H9 (cell line): ENCODE measurements at regions not wholly inside any gene's neighbourhood (a gene's known extent, or its start where the extent isn't known, plus 50 kb on each side); places are given as distances from the start of the nearest gene placed in this dataset.

Experiments
- DNase-seq: peaks from one replicate; pipeline ENCODE4 v3.0.0-alpha.2; 2017
- H2AFZ ChIP-seq: one replicate; pipeline ENCODE4 v1.6.1; 2013; ENCODE audit warnings: mild to moderate bottlenecking, low read length, control low read depth, moderate library complexity
- H2AK5ac ChIP-seq: 2 replicates; pipeline ENCODE4 v1.6.1; 2013; ENCODE audit warnings: low read length, control low read depth, mixed read lengths; ENCODE audit not compliant: insufficient read length
- H2BK120ac ChIP-seq: one replicate; pipeline ENCODE4 v1.6.1; 2013; ENCODE audit warnings: low read depth, mild to moderate bottlenecking, low read length, control low read depth, inconsistent platforms; ENCODE audit not compliant: poor library complexity, severe bottlenecking
- H2BK12ac ChIP-seq: 2 replicates; pipeline ENCODE4 v1.6.1; 2013; ENCODE audit warnings: low read length, control low read depth, mixed read lengths, low read depth; ENCODE audit not compliant: insufficient read length
- H2BK15ac ChIP-seq: 2 replicates; pipeline ENCODE4 v1.6.1; 2013; ENCODE audit warnings: low read depth, low read length, control low read depth
- H2BK20ac ChIP-seq: one replicate; pipeline ENCODE4 v1.6.1; 2013; ENCODE audit warnings: low read depth, mild to moderate bottlenecking, low read length, control low read depth, inconsistent platforms; ENCODE audit not compliant: poor library complexity, severe bottlenecking
- H2BK5ac ChIP-seq: 2 replicates; pipeline ENCODE4 v1.6.1; 2013; ENCODE audit warnings: low read length, control low read depth, mixed read lengths; ENCODE audit not compliant: insufficient read length
- H3K14ac ChIP-seq: 2 replicates; pipeline ENCODE4 v1.6.1; 2013; ENCODE audit warnings: low read length, control low read depth; ENCODE audit not compliant: insufficient read depth
- H3K18ac ChIP-seq: 2 replicates; pipeline ENCODE4 v1.6.1; 2013; ENCODE audit warnings: low read depth, mild to moderate bottlenecking, mixed read lengths, low read length, control low read depth; ENCODE audit not compliant: insufficient read length
- H3K23ac ChIP-seq: 2 replicates; pipeline ENCODE4 v1.6.1; 2013; ENCODE audit warnings: low read length, control low read depth, mixed read lengths, low read depth; ENCODE audit not compliant: insufficient read length
- H3K23me2 ChIP-seq: 2 replicates; pipeline ENCODE4 v1.6.1; 2013; ENCODE audit warnings: low read depth, mild to moderate bottlenecking, mixed read lengths, low read length, control low read depth; ENCODE audit not compliant: insufficient read length, poor library complexity, severe bottlenecking
- H3K27ac ChIP-seq: 2 replicates; pipeline ENCODE4 v1.5.1; 2013; ENCODE audit warnings: low read length, control low read depth, mixed read lengths, low read depth; ENCODE audit not compliant: insufficient read length
- H3K27me3 ChIP-seq: 2 replicates; pipeline ENCODE4 v1.6.1; 2013; ENCODE audit warnings: low read length, control low read depth, inconsistent platforms; ENCODE audit not compliant: insufficient read depth
- H3K4ac ChIP-seq: 2 replicates; pipeline ENCODE4 v1.6.1; 2013; ENCODE audit warnings: low read depth, mild to moderate bottlenecking, control low read depth, inconsistent platforms, low read length, moderate library complexity
- H3K4me1 ChIP-seq: 2 replicates; pipeline ENCODE4 v1.6.1; 2013; ENCODE audit warnings: low read length, control low read depth, inconsistent platforms; ENCODE audit not compliant: insufficient read depth
- H3K4me2 ChIP-seq: 2 replicates; pipeline ENCODE4 v1.6.1; 2013; ENCODE audit warnings: low read length, control low read depth, mixed read lengths; ENCODE audit not compliant: insufficient read length, insufficient read depth
- H3K56ac ChIP-seq: 2 replicates; pipeline ENCODE4 v1.6.1; 2013; ENCODE audit warnings: low read depth, mild to moderate bottlenecking, mixed read lengths, low read length, control low read depth; ENCODE audit not compliant: insufficient read length
- H3K79me1 ChIP-seq: 2 replicates; pipeline ENCODE4 v1.6.1; 2013; ENCODE audit warnings: low read depth, mild to moderate bottlenecking, moderate library complexity, low read length, control low read depth, inconsistent platforms; ENCODE audit not compliant: insufficient read depth, poor library complexity, severe bottlenecking
- H3K79me2 ChIP-seq: 2 replicates; pipeline ENCODE4 v1.6.1; 2013; ENCODE audit warnings: low read length, control low read depth, inconsistent platforms; ENCODE audit not compliant: insufficient read depth
- H3K9ac ChIP-seq: 2 replicates; pipeline ENCODE4 v1.6.1; 2013; ENCODE audit warnings: low read length, control low read depth, mixed read lengths; ENCODE audit not compliant: insufficient read length; ENCODE audit errors: extremely low read depth
- H3K9me3 ChIP-seq: one replicate; pipeline ENCODE4 v1.6.1; 2013; ENCODE audit warnings: low read depth, low read length, inconsistent platforms; ENCODE audit not compliant: control insufficient read depth
- H3T11ph ChIP-seq: one replicate; pipeline ENCODE4 v1.6.1; 2013; ENCODE audit warnings: mild to moderate bottlenecking, low read length, control low read depth, inconsistent platforms
- H4K20me1 ChIP-seq: one replicate; pipeline ENCODE4 v1.6.1; 2013; ENCODE audit not compliant: control insufficient read depth, insufficient read length, insufficient read depth
- H4K5ac ChIP-seq: 2 replicates; pipeline ENCODE4 v1.6.1; 2013; ENCODE audit warnings: low read depth, mild to moderate bottlenecking, mixed read lengths, low read length, control low read depth; ENCODE audit not compliant: insufficient read length
- H4K8ac ChIP-seq: replicated peaks from 2 replicates; pipeline ENCODE4 v1.6.1; 2013; ENCODE audit warnings: low read length, control low read depth, mixed read lengths, low read depth; ENCODE audit not compliant: insufficient read length
- H4K91ac ChIP-seq: 2 replicates; pipeline ENCODE4 v1.6.1; 2013; ENCODE audit warnings: low read depth, mild to moderate bottlenecking, moderate library complexity, mixed read lengths, low read length, control low read depth; ENCODE audit not compliant: insufficient read length
- H3K27ac Mint-ChIP-seq, 3 experiments: 2 replicates in 2 of 3; 3 replicates in 1 of 3; pipeline ENCODE4 v1.8.0; 2020 to 2021; ENCODE audit warnings: mixed read lengths in 3 of 3, mild to moderate bottlenecking in 1 of 3, moderate library complexity in 1 of 3
- H3K27me3 Mint-ChIP-seq: 2 replicates; pipeline ENCODE4 v1.8.0; 2021; ENCODE audit warnings: low read depth, mild to moderate bottlenecking, moderate library complexity, mixed read lengths
- H3K36me3 Mint-ChIP-seq, 3 experiments: 2 replicates in 2 of 3; 3 replicates in 1 of 3; pipeline ENCODE4 v1.8.0; 2020 to 2021; ENCODE audit warnings: low read depth in 3 of 3, mixed read lengths in 3 of 3; ENCODE audit not compliant: insufficient read depth in 1 of 3
- H3K4me1 Mint-ChIP-seq, 2 experiments: 2 replicates each; pipeline ENCODE4 v1.8.0; 2020; ENCODE audit warnings: mixed read lengths in 2 of 2
- H3K4me3 Mint-ChIP-seq, 2 experiments: 2 replicates in 1 of 2; 3 replicates in 1 of 2; pipeline ENCODE4 v1.8.0; 2020 to 2021; ENCODE audit warnings: mild to moderate bottlenecking in 2 of 2, mixed read lengths in 2 of 2, moderate library complexity in 1 of 2
- H3K9me3 Mint-ChIP-seq, 2 experiments: 2 replicates in 1 of 2; 3 replicates in 1 of 2; pipeline ENCODE4 v1.8.0; 2020; ENCODE audit warnings: mild to moderate bottlenecking in 2 of 2, mixed read lengths in 2 of 2, moderate library complexity in 1 of 2
- CTCF ChIP-seq: fragments of 200-600 bp; sonication (generic); conservative IDR thresholded peaks from 3 replicates; pipeline ENCODE4 v1.8.0; 2021; ENCODE audit warnings: antibody characterized with exemption, mild to moderate bottlenecking
- WGBS: extraction: QIAGEN DNeasy Blood & Tissue Kit; methylation state at CpG from one replicate; pipeline ENCODE4 v1.1.7; 2013; ENCODE audit warnings: missing lambda C conversion rate, low lambda C conversion rate, mixed read lengths; ENCODE audit not compliant: insufficient read length; ENCODE audit errors: extremely low coverage; 5-methylcytosine and 5-hydroxymethylcytosine counted together

- H3K56ac ChIP-seq = no peak overlapping the region
- no peak overlapping the region for H3K27ac ChIP-seq
- H2BK20ac ChIP-seq = no peak overlapping the region
- H3K27me3 ChIP-seq = no peaks in the 10 kb centered on the region
- no peak overlapping the region for H3T11ph ChIP-seq
- H3K79me1 ChIP-seq = no peaks in the 10 kb centered on the region
- no peak overlapping the region for H4K5ac ChIP-seq
- no peak overlapping the region for H3K27ac Mint-ChIP-seq
- no peak overlapping the region for H4K8ac ChIP-seq
- no peak overlapping the region for H3K14ac ChIP-seq
- no peak overlapping the region for H3K4me3 Mint-ChIP-seq
- no peak overlapping the region for H2BK12ac ChIP-seq
- no peak for DNase-seq
- H2BK5ac ChIP-seq = no peak overlapping the region
- H3K4me1 Mint-ChIP-seq = no peaks in the 10 kb centered on the region
- H3K36me3 Mint-ChIP-seq = no peaks in the 10 kb centered on the region
- no peak overlapping the region for H2AK5ac ChIP-seq
- H3K4ac ChIP-seq = no peak overlapping the region
- no peak overlapping the region for H4K91ac ChIP-seq
- H2AFZ ChIP-seq = no peak overlapping the region
- no peaks in the 10 kb centered on the region for H3K9me3 Mint-ChIP-seq
- no peaks in the 10 kb centered on the region for H3K23me2 ChIP-seq
- H3K9ac ChIP-seq = no peak overlapping the region
- H3K27me3 Mint-ChIP-seq = no peaks in the 10 kb centered on the region; the same call in none of the 2 replicates
- no peak overlapping the region for H3K4me2 ChIP-seq
- H3K9me3 ChIP-seq = no peaks in the 10 kb centered on the region
- H4K20me1 ChIP-seq = no peaks in the 10 kb centered on the region
- no peak overlapping the region for H3K18ac ChIP-seq
- WGBS = no CpG with 5 or more reads among the region's 3 CpGs
- no peaks in the 10 kb centered on the region for H3K4me1 ChIP-seq
- no peak overlapping the region for H2BK120ac ChIP-seq
- no peak for TF ChIP-seq CTCF
- no peaks in the 10 kb centered on the region for H3K79me2 ChIP-seq
- no peak overlapping the region for H3K23ac ChIP-seq
- H2BK15ac ChIP-seq = no peak overlapping the region
These were observed 349.9 kb upstream of the NFE2L3 start for GRCh38 chr7:25802057-25802456.
